HG03442 (cell line): ENCODE measurements at regions not wholly inside any gene's neighbourhood (a gene's known extent, or its start where the extent isn't known, plus 50 kb on each side); places are given as distances from the start of the nearest gene placed in this dataset.

Experiments used
- ATAC-seq: cut with Tn5 transposase; IDR thresholded peaks from one replicate; pipeline ENCODE4 v1.9.1; 2021; ENCODE audit warnings: mild to moderate bottlenecking, moderate library complexity; ENCODE audit not compliant: unreplicated experiment

DNA sequence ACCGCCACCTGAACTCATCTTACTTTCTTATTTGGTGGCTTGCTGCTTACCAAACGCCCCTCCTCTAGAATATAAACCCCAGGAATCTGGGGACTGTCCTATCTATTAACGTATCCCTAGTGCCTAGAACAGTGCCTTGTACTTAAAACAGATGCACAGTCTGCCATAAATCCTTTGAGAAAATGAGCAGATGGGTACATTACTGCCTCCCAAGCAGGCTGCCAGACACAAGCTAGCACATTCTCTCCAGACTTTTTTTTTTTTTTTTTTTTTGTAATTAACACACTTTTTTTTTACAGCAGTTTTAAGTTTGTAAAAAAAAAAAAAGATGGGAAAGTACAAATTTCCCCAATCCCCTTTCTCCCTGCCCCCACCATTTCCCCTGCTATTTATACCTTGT lies 57.3 kb upstream of the RPL38 start:
- no peak for ATAC-seq

GRCh38 chr17:74147056-74147835 lies 56.2 kb upstream of the RPL38 start:
- ATAC-seq, result no peak

GRCh38 chr17:74147966-74148365 lies 55.5 kb upstream of the RPL38 start:
- no peak for ATAC-seq

GRCh38 chr17:74148446-74148845 lies 55.0 kb upstream of the RPL38 start:
- ATAC-seq, result no peak

GRCh38 chr17:74148901-74149596 lies 54.4 kb upstream of the RPL38 start:
- ATAC-seq, result no peak

DNA sequence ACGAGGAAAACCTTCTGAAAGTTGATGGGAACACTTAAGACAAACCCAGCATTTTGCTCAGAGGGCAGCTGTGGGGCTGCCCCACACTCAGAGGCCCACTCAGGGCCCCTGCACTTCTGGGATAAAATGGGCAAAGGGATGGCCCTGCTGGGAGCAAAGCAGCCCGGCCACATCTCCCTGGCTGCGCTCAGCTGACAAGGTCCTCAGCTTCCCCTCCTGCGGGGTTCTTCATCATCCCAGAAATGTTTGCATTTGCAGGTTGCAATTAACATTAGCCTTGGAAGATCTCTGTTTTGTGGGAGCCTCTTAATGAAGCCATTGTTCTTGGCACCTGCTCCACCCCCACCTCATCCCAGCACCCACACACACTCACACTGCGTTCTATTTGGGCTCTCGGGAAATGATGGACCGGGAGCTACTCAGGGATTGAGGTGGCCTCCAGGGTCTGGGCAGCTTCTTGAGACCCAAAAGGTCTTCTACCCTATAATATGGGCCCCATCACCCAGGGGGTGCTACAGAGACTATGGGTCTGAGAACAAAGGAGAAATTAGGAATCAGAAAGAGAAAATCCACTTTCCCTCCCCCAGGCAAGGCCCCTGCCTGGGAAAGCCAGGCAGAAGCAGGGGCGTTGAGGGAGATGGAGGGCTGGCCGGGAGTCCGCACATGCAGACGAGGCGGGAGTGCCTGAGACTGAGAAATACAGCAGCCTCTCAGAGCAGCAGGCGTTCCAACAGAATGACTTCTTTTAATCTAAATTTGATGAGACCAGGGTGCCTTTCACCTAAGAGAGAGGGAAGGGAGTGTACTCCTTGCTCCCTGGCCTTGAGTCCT lies 53.7 kb upstream of the RPL38 start:
- no peak for ATAC-seq

- ATAC-seq, result no peak
Observed at GRCh38 chr17:74150428-74151025, 53.0 kb upstream of the RPL38 start.

DNA sequence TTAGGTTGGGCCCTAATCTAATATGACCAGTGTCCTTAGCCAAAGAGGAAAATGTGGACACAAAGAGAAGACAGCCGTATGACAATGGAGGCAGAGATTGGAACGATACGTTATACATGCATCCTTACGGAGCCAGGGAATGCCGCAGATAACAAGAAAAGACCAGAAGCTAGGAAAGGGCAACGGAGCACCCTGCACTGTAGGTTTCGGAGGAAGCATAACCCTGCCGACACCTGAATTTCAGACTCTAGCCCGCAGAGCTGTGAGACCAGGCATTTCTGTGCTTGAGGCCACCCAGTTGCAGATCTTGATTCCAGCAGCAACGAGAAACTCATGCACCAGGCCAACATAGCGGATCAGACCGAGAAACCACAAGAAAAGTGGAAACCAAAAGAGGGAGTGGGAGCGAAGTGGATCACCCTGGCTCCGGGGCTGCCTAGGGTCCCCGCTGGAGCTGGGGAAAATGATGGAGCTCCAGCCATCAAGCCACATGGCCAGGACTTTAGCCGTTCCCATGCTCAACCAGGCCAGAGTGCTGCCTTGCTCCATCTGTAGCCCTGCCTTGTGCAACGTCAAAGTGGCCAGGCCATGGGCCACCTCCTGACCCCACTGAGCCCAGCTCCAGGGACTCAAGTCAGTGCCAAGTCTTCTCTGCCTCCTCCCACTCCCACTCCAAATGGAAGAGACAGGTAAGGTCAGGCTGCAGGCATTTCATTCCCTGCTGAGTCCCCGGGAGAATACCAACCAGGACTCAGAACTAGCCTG lies 51.7 kb upstream of the RPL38 start:
- no peak for ATAC-seq

DNA sequence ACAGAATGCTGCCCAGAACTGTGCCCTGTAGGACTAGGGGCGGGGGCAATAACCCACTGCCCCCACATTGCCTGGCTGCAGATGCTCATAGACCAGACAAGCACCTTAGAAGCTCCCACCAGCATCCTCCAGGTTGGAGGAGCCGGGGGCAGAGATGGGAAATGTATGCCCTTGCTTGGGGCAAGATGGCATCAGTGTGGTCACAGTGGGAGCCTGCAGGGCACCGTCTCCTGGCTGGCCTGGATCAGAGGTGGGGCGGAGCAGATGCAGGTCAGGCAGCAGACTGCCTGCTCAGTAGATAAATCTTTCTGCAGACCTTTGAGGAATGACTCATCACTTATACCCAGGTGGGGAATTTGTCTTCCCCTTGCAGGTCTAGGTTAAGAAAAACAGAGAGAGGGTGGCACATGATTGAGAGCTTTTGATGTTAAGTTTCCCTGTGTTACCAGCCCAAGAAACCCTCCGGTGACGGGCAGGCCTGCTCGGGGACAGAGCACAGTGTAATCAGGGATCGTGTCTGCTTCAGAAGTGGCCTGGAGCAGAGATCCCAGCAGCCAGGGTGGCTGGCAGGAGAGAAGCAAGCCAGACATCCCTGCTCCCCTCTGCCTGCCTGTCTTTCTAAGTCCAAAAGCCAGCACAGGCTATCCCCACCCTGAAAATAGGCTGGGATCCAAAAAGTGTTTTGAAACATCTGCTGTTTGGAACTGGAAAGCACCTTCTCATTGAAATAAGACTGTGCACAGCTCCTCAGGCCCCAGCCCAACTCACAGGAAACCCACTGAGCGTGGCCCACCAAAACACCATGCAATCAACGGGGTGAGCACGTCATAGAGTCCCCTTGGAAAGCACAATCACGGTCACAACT lies 50.7 kb upstream of the RPL38 start:
- ATAC-seq, result no peak

GRCh38 chr17:74153456-74153810 lies 50.0 kb upstream of the RPL38 start:
- ATAC-seq, result no peak
